Muscle layer of colon (tissue), 2 donors: ENCODE measurements at regions not wholly inside any gene's neighbourhood (a gene's known extent, or its start where the extent isn't known, plus 50 kb on each side); places are given as distances from the start of the nearest gene placed in this dataset.

ENCODE experiments used
- H3K27ac ChIP-seq: one replicate; pipeline ENCODE4 v1.7.0; 2013; ENCODE audit warnings: low read depth, mild to moderate bottlenecking, low read length, moderate library complexity
- H3K27me3 ChIP-seq, 2 donors: one replicate each; pipeline ENCODE4 v1.7.0; 2013; ENCODE audit warnings: low read length in 2 of 2, mild to moderate bottlenecking in 2 of 2; ENCODE audit not compliant: insufficient read depth in 2 of 2, control insufficient read depth in 1 of 2
- H3K36me3 ChIP-seq: one replicate; pipeline ENCODE4 v1.7.0; 2013; ENCODE audit warnings: mild to moderate bottlenecking, low read length; ENCODE audit not compliant: insufficient read depth
- H3K4me1 ChIP-seq: one replicate; pipeline ENCODE4 v1.7.0; 2013; ENCODE audit warnings: mild to moderate bottlenecking, low read length; ENCODE audit not compliant: insufficient read depth
- H3K4me3 ChIP-seq, 2 donors: one replicate each; pipeline ENCODE4 v1.7.0; 2013; ENCODE audit warnings: low read length in 2 of 2, low read depth in 1 of 2, mild to moderate bottlenecking in 1 of 2, moderate library complexity in 1 of 2
- H3K9ac ChIP-seq: one replicate; pipeline ENCODE4 v1.7.0; 2013; ENCODE audit warnings: low read length
- H3K9me3 ChIP-seq: one replicate; pipeline ENCODE4 v1.7.0; 2013; ENCODE audit warnings: mild to moderate bottlenecking, low read length
- donor health status: abdominal sarcoma.
- donor health status: Adenocarcinoma of cecum.

DNA sequence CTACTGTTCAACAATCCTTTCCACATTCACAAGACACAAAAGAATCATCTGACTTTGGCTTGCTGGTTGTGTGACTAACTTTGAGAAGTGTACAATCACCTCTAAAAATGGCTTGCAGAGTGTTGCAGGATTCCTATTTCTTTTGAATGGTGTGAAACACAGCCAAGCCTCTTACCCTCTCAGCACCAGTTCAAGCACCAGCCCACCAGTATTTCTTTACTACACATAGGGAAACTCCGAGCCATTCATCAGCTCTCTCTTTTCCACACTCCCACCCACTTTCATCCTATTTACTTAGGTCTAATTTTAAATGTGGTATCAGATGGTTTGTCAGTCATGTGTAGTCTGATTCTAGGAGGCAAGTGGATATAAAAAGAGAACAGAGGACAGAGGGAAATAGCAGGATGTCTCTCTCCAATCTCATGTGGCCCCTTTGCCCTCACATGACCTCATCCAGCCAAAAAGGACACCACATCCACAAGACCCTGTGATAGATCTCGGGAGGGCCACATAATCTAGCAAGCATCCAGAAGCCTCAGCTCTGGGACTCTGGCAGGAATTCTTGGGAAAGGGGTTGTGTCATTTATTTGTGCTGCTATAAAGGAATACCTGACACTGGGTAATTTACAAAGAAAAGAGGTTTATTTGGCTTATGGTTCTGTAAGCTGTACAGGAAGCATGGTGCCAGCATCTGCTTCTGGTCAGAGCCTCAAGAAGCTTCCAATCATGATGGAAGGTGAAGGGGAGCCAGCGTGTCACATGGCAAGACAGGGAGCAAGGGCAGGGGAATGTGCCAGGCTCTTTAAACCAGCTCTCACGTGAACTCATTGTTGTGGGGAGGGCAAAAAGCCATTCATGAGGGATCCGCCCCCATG is 66.8 kb upstream of the NEBL start:
- Histone ChIP-seq H3K9ac (no peak overlapping the region), H3K27me3 (no peaks in the 10 kb centered on the region), H3K4me3 (no peak overlapping the region), H3K4me1 (no peaks in the 10 kb centered on the region), H3K9me3 (no peaks in the 10 kb centered on the region), H3K36me3 (no peaks in the 10 kb centered on the region), H3K27ac (no peak overlapping the region)

DNA sequence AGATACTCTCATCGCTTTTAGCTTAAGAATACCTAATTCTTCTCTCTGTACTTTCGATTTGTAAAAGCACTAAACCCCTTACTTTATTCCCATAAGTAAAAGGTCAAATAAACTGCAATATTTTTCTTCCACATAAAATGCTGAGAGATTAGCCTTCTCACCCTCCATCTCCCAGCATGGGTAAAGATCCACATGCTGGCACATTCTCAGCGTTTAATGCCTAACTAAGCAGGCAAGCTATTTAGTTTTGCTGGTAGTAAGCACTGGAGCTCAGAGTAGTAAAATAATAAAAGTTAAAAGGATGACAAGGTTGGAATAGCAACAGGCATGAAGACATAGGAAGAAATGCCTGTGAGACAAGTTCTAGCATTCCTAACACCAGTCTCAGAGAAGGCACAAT is 65.9 kb upstream of the NEBL start:
- Histone ChIP-seq H3K4me3 (no peak overlapping the region), H3K9ac (no peak overlapping the region), H3K27ac (no peak overlapping the region), H3K4me1 (no peaks in the 10 kb centered on the region), H3K36me3 (no peaks in the 10 kb centered on the region), H3K9me3 (no peaks in the 10 kb centered on the region), H3K27me3 (no peaks in the 10 kb centered on the region)

DNA sequence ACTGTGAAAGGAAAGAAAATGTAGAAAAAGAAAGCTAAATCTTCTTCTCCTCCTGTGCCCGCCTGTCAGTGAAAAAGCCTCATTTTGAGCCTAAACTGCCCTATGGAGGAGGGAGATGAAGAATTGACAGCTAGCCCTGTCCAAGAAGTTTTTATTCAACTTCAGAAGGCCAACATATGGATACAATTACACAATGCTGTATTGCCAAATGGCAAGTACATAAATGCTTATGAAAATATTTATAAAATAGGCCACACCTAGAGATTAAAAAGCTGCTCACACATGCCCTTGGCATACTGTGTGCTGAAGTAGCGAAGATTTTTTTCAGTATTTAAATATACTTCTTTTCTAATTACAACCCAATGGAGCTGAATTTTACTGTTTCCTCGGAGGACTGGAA is 65.1 kb upstream of the NEBL start:
- Histone ChIP-seq H3K4me3 (no peak overlapping the region), H3K27ac (no peak overlapping the region), H3K27me3 (no peaks in the 10 kb centered on the region), H3K4me1 (no peaks in the 10 kb centered on the region), H3K9ac (no peak overlapping the region), H3K9me3 (no peaks in the 10 kb centered on the region), H3K36me3 (no peaks in the 10 kb centered on the region)

- no peaks in the 10 kb centered on the region for H3K4me1 ChIP-seq
- H3K9me3 ChIP-seq = no peaks in the 10 kb centered on the region
- H3K27me3 ChIP-seq = no peaks in the 10 kb centered on the region
- H3K4me3 ChIP-seq = no peak overlapping the region
- no peak overlapping the region for H3K27ac ChIP-seq
- H3K9ac ChIP-seq = no peak overlapping the region
- H3K36me3 ChIP-seq = no peaks in the 10 kb centered on the region
Measured at GRCh38 chr10:20959242-20959641, 62.1 kb upstream of the NEBL start.

DNA sequence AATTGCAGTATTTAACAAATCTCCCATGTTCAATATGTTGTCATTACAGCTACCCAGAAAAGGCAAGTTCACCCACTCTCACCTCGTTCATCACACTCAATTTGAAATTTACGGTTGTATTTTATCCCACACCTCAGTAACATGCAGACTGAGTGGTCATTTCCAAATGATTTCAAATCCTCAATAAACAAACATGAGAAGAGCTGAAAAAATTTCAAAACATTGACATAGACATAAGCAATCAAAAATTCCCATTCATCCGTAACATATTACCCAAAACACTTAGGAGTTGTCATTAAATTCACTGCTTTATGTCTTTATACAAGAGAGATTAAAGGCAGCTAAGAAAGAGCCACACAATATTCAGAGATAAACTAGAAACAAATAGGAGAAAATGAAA is 61.7 kb upstream of the NEBL start:
- H3K4me1 ChIP-seq = no peaks in the 10 kb centered on the region
- H3K4me3 ChIP-seq = no peak overlapping the region
- no peaks in the 10 kb centered on the region for H3K9me3 ChIP-seq
- no peak overlapping the region for H3K9ac ChIP-seq
- no peaks in the 10 kb centered on the region for H3K27me3 ChIP-seq
- H3K36me3 ChIP-seq = no peaks in the 10 kb centered on the region
- no peak overlapping the region for H3K27ac ChIP-seq

- Histone ChIP-seq H3K9ac (no peak overlapping the region), H3K27ac (no peak overlapping the region), H3K4me1 (no peaks in the 10 kb centered on the region), H3K9me3 (no peaks in the 10 kb centered on the region), H3K27me3 (no peaks in the 10 kb centered on the region), H3K4me3 (no peak overlapping the region), H3K36me3 (no peaks in the 10 kb centered on the region)
Measured at GRCh38 chr10:20958225-20958624, 61.1 kb upstream of the NEBL start.

DNA sequence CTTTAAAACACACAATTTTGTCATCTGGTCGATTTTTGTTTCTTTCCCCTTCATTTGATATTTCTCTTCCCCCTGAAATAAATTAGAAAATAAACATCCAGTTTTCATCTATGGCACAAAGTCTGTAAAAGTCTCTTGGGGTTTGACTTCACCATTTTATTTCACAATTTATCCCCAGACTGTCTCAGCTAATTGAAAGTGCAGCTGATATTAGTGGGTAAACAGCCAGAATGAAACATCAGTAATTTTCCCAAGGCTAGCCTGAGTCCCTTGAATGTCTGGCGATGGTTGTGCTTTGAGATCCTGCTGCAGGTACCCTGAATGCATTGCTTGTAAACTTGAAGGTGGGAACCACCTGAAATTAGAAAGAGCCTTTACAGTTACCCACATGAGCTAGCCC is 60.6 kb upstream of the NEBL start:
- H3K27ac ChIP-seq = no peak overlapping the region
- no peak overlapping the region for H3K9ac ChIP-seq
- no peaks in the 10 kb centered on the region for H3K4me1 ChIP-seq
- H3K36me3 ChIP-seq = no peaks in the 10 kb centered on the region
- no peaks in the 10 kb centered on the region for H3K9me3 ChIP-seq
- H3K4me3 ChIP-seq = no peak overlapping the region
- no peaks in the 10 kb centered on the region for H3K27me3 ChIP-seq

- Histone ChIP-seq H3K27me3 (no peaks in the 10 kb centered on the region), H3K4me1 (no peaks in the 10 kb centered on the region), H3K9ac (no peak overlapping the region), H3K9me3 (no peaks in the 10 kb centered on the region), H3K27ac (no peak overlapping the region), H3K4me3 (no peak overlapping the region), H3K36me3 (no peaks in the 10 kb centered on the region)
Measured at GRCh38 chr10:20956843-20957242, 59.7 kb upstream of the NEBL start.

GRCh38 chr10:20955355-20955893 is 58.3 kb upstream of the NEBL start:
- Histone ChIP-seq H3K27ac (no peak overlapping the region), H3K9ac (no peak overlapping the region), H3K4me3 (no peak overlapping the region), H3K4me1 (no peaks in the 10 kb centered on the region), H3K36me3 (no peaks in the 10 kb centered on the region), H3K9me3 (no peaks in the 10 kb centered on the region), H3K27me3 (no peaks in the 10 kb centered on the region)

DNA sequence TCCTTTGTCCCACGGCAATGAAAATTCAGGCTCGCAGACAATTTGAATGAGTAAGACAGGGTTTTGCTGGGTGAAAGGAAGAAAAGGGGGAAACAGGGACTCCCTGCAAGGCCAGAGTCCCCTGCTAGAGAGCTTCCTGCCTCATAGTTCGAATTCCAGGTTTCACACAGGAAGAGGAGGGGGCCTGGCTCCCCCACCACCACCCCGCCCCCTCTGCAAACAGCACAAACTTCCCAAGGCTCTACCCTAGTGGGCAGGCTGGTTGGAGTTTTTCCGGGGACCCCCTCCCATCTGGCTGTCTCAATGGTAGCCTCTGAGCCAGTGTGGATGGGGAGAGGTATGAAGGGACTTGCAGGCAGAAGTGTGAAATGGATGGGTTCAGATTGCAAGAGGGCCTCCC is 57.4 kb upstream of the NEBL start:
- Histone ChIP-seq H3K4me3 (no peak overlapping the region), H3K9ac (no peak overlapping the region), H3K4me1 (no peaks in the 10 kb centered on the region), H3K27ac (no peak overlapping the region), H3K36me3 (no peaks in the 10 kb centered on the region), H3K9me3 (no peaks in the 10 kb centered on the region), H3K27me3 (no peaks in the 10 kb centered on the region)

- Histone ChIP-seq H3K4me3 (no peak overlapping the region), H3K4me1 (no peaks in the 10 kb centered on the region), H3K36me3 (no peaks in the 10 kb centered on the region), H3K27me3 (no peaks in the 10 kb centered on the region), H3K9ac (no peak overlapping the region), H3K9me3 (no peaks in the 10 kb centered on the region), H3K27ac (no peak overlapping the region)
Measured at GRCh38 chr10:20953120-20953519, 56.0 kb upstream of the NEBL start.

GRCh38 chr10:20949967-20950366 is 52.9 kb upstream of the NEBL start:
- no peaks in the 10 kb centered on the region for H3K27me3 ChIP-seq
- no peak overlapping the region for H3K9ac ChIP-seq
- no peaks in the 10 kb centered on the region for H3K36me3 ChIP-seq
- no peaks in the 10 kb centered on the region for H3K4me1 ChIP-seq
- H3K27ac ChIP-seq = no peak overlapping the region
- H3K4me3 ChIP-seq = no peak overlapping the region
- H3K9me3 ChIP-seq = no peaks in the 10 kb centered on the region
